Neural cell (in vitro differentiated cells): ENCODE measurements at regions not wholly inside any gene's neighbourhood (a gene's known extent, or its start where the extent isn't known, plus 50 kb on each side); places are given as distances from the start of the nearest gene placed in this dataset.

Experiments used
- H2AFZ ChIP-seq: fragments of 200-600, 300-800 bp; sonication (generic), shearing (Covaris generic); 2 replicates; pipeline ENCODE4 v1.6.0; 2014; ENCODE audit warnings: low read depth, mild to moderate bottlenecking, antibody characterized with exemption, low read length, moderate library complexity
- H3F3A ChIP-seq: fragments of 200-600 bp; shearing (Covaris generic); 2 replicates; pipeline ENCODE4 v1.6.1; 2016; ENCODE audit warnings: mild to moderate bottlenecking, moderate library complexity, mixed read lengths, antibody characterized with exemption, low read length; ENCODE audit not compliant: insufficient read depth, poor library complexity, severe bottlenecking
- H3K27ac ChIP-seq: fragments of 200-600, 300-800 bp; sonication (generic), shearing (Covaris generic); 2 replicates; pipeline ENCODE4 v1.5.1; 2014; ENCODE audit warnings: mild to moderate bottlenecking, low read length, moderate library complexity
- H3K27me3 ChIP-seq: fragments of 300-800, 200-600 bp; sonication (generic), shearing (Covaris generic); 2 replicates; pipeline ENCODE4 v1.6.0; 2014; ENCODE audit warnings: mild to moderate bottlenecking, low read depth, low read length, moderate library complexity; ENCODE audit not compliant: insufficient read depth
- H3K36me3 ChIP-seq: fragments of 300-800, 200-600 bp; sonication (generic), shearing (Covaris generic); 2 replicates; pipeline ENCODE4 v1.5.1; 2014; ENCODE audit warnings: mild to moderate bottlenecking, antibody characterized with exemption, low read length, moderate library complexity; ENCODE audit not compliant: insufficient read depth
- H3K4me2 ChIP-seq: fragments of 300-800, 200-600 bp; sonication (generic), shearing (Covaris generic); 2 replicates; pipeline ENCODE4 v1.6.0; 2014; ENCODE audit warnings: mild to moderate bottlenecking, low read length
- H3K4me3 ChIP-seq: fragments of 300-800, 200-600 bp; sonication (generic), shearing (Covaris generic); 2 replicates; pipeline ENCODE4 v1.5.1; 2014; ENCODE audit warnings: mild to moderate bottlenecking, low read length, moderate library complexity
- H3K79me2 ChIP-seq: fragments of 200-600 bp; shearing (Covaris generic); replicated peaks from 2 replicates; pipeline ENCODE4 v1.6.0; 2014; ENCODE audit warnings: mild to moderate bottlenecking, low read length, moderate library complexity; ENCODE audit not compliant: insufficient read depth
- H3K9ac ChIP-seq: fragments of 300-800, 200-600 bp; sonication (generic), shearing (Covaris generic); 2 replicates; pipeline ENCODE4 v1.6.1; 2016; ENCODE audit warnings: mild to moderate bottlenecking, low read length, mixed read lengths
- H3K9me2 ChIP-seq: fragments of 200-600 bp; shearing (Covaris generic); 2 replicates; pipeline ENCODE4 v1.6.1; 2016; ENCODE audit warnings: mild to moderate bottlenecking, low read length, mixed read lengths; ENCODE audit not compliant: insufficient read depth
- H3K9me3 ChIP-seq: fragments of 200-600, 300-800 bp; sonication (generic), shearing (Covaris generic); 2 replicates; pipeline ENCODE4 v1.6.1; 2016; ENCODE audit warnings: mild to moderate bottlenecking, mixed run types, low read length, moderate library complexity, mixed read lengths
- H4K20me1 ChIP-seq: fragments of 200-600 bp; shearing (Covaris generic); 2 replicates; pipeline ENCODE4 v1.6.1; 2016; ENCODE audit warnings: mild to moderate bottlenecking, mixed run types; ENCODE audit not compliant: insufficient read depth
- EP300 ChIP-seq: fragments of 450-650 bp; conservative IDR thresholded peaks from 2 replicates; pipeline ENCODE4 v1.6.1; 2014; ENCODE audit warnings: antibody characterized with exemption, mild to moderate bottlenecking, moderate library complexity; ENCODE audit not compliant: poor library complexity, severe bottlenecking
- EZH2 ChIP-seq: fragments of 200-600, 300-800 bp; shearing (Covaris generic), sonication (generic); IDR thresholded peaks from 2 replicates; pipeline ENCODE4 v1.6.1; 2014; ENCODE audit warnings: antibody characterized with exemption, low read length, borderline replicate concordance, mild to moderate bottlenecking; ENCODE audit not compliant: insufficient read depth, poor library complexity, severe bottlenecking
- MXI1 ChIP-seq: fragments of 450-650 bp; conservative IDR thresholded peaks from 2 replicates; pipeline ENCODE4 v1.6.1; 2014; ENCODE audit warnings: antibody characterized with exemption, mild to moderate bottlenecking; ENCODE audit not compliant: poor library complexity, severe bottlenecking
- POLR2AphosphoS5 ChIP-seq: IDR thresholded peaks from 2 replicates; pipeline ENCODE4 v1.6.1; 2012
- RAD21 ChIP-seq: fragments of 450-650 bp; conservative IDR thresholded peaks from 2 replicates; pipeline ENCODE4 v1.6.1; 2014; ENCODE audit warnings: antibody characterized with exemption, mild to moderate bottlenecking, moderate library complexity
- SMC3 ChIP-seq: fragments of 450-650 bp; conservative IDR thresholded peaks from 2 replicates; pipeline ENCODE4 v1.6.1; 2014; ENCODE audit warnings: antibody characterized with exemption, mild to moderate bottlenecking, moderate library complexity; ENCODE audit not compliant: poor library complexity
- TAF1 ChIP-seq: IDR thresholded peaks from 2 replicates; pipeline ENCODE4 v1.6.1; 2012; ENCODE audit warnings: low read depth
- TF ChIP-seq, protein P1 (sequence below): IDR thresholded peaks from 2 replicates; pipeline ENCODE4 v1.6.1; 2012; ENCODE audit warnings: borderline replicate concordance
- TF ChIP-seq, protein P2 (sequence below): fragments of 450-650 bp; IDR thresholded peaks from 2 replicates; pipeline ENCODE4 v1.5.1; 2014; ENCODE audit warnings: antibody characterized with exemption, mild to moderate bottlenecking, moderate library complexity; ENCODE audit not compliant: poor library complexity, severe bottlenecking

DNA sequence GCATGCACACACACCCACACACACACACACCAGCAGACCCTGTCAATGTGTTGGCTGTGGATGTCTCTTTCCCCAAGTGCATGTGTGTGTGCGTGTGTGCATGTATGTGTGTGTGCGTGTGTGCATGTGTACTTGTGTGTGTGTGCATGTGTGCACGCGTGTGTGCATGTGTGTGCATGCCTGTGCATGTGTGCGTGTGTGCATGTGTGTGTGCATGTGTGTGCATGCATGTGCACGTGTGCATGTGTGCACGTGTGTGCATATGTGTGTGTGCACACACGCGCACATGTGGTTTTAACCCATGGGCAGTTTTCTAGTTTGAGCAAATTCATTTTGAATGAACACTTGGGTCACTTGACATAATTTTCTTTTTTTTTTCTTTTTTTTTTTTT lies 268.8 kb upstream of the IRX1 start:
- no peaks in the 10 kb centered on the region for H3K9me2 ChIP-seq
- no peaks in the 10 kb centered on the region for H3F3A ChIP-seq
- H3K36me3 ChIP-seq, result no peaks in the 10 kb centered on the region
- H4K20me1 ChIP-seq, result no peaks in the 10 kb centered on the region
- no peak overlapping the region for H3K4me2 ChIP-seq
- H3K4me3 ChIP-seq, result no peak overlapping the region
- no peak overlapping the region for H3K27ac ChIP-seq
- H3K9me3 ChIP-seq, result no peaks in the 10 kb centered on the region
- no peaks in the 10 kb centered on the region for H3K79me2 ChIP-seq
- no peaks in the 10 kb centered on the region for H3K27me3 ChIP-seq
- no peak overlapping the region for H2AFZ ChIP-seq
- H3K9ac ChIP-seq, result no peak overlapping the region
- TF ChIP-seq EZH2 (no peak), POLR2AphosphoS5 (no peak), RAD21 (no peak), MXI1 (no peak), SMC3 (no peak), TAF1 (no peak), EP300 (no peak)
- TF ChIP-seq, protein P1, sequence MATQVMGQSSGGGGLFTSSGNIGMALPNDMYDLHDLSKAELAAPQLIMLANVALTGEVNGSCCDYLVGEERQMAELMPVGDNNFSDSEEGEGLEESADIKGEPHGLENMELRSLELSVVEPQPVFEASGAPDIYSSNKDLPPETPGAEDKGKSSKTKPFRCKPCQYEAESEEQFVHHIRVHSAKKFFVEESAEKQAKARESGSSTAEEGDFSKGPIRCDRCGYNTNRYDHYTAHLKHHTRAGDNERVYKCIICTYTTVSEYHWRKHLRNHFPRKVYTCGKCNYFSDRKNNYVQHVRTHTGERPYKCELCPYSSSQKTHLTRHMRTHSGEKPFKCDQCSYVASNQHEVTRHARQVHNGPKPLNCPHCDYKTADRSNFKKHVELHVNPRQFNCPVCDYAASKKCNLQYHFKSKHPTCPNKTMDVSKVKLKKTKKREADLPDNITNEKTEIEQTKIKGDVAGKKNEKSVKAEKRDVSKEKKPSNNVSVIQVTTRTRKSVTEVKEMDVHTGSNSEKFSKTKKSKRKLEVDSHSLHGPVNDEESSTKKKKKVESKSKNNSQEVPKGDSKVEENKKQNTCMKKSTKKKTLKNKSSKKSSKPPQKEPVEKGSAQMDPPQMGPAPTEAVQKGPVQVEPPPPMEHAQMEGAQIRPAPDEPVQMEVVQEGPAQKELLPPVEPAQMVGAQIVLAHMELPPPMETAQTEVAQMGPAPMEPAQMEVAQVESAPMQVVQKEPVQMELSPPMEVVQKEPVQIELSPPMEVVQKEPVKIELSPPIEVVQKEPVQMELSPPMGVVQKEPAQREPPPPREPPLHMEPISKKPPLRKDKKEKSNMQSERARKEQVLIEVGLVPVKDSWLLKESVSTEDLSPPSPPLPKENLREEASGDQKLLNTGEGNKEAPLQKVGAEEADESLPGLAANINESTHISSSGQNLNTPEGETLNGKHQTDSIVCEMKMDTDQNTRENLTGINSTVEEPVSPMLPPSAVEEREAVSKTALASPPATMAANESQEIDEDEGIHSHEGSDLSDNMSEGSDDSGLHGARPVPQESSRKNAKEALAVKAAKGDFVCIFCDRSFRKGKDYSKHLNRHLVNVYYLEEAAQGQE, result no peak
- TF ChIP-seq, protein P2, sequence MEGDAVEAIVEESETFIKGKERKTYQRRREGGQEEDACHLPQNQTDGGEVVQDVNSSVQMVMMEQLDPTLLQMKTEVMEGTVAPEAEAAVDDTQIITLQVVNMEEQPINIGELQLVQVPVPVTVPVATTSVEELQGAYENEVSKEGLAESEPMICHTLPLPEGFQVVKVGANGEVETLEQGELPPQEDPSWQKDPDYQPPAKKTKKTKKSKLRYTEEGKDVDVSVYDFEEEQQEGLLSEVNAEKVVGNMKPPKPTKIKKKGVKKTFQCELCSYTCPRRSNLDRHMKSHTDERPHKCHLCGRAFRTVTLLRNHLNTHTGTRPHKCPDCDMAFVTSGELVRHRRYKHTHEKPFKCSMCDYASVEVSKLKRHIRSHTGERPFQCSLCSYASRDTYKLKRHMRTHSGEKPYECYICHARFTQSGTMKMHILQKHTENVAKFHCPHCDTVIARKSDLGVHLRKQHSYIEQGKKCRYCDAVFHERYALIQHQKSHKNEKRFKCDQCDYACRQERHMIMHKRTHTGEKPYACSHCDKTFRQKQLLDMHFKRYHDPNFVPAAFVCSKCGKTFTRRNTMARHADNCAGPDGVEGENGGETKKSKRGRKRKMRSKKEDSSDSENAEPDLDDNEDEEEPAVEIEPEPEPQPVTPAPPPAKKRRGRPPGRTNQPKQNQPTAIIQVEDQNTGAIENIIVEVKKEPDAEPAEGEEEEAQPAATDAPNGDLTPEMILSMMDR, result no peak

DNA sequence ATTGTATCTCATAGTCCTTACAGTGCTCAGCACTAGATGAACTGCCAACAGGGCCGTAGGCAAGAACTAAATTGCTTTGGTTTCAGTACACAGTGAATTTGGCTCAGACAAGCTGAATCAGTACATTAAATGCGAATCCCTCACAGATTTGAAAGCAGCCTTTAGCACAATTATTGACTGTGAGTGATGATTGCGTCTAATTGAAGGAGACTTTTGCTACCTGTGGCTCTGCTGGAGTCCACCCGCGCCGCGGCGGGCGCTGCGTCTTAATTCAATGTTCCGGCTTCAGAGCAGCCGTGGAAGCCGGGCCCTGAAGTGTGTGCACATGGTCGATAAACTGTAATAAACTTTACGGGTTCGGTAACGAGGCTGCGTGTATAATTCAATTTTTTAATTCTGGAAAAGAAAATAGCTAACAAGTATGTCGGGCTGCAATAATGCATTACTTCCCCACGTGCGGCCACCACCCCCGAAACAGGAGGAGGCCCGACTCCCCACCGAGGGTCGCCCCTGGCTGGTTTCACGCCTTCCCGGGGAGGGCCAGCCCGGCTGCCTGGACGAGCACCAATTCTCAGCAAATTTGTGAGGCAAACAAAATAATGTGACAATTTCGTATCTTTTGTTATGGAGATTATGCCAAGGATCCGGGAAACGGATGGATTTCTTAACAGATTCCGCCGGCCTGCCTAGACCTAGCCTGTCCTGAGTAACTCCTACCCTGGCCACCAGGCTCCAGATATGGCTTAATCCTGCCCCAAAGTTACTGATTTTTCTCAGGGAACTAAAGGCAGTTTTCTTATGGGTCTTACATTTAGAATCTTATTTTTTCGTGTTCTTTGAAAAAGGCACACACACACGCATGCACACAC lies 269.4 kb upstream of the IRX1 start:
- H2AFZ ChIP-seq, result no peak overlapping the region
- H3K9ac ChIP-seq, result no peak overlapping the region
- no peaks in the 10 kb centered on the region for H3K27me3 ChIP-seq
- no peaks in the 10 kb centered on the region for H3F3A ChIP-seq
- H3K9me2 ChIP-seq, result no peaks in the 10 kb centered on the region
- H3K9me3 ChIP-seq, result no peaks in the 10 kb centered on the region
- peak overlapping the region; percentile 25 for H3K27ac ChIP-seq
- TF ChIP-seq EP300 (no peak), POLR2AphosphoS5 (peak; percentile 24)
- no peaks in the 10 kb centered on the region for H3K36me3 ChIP-seq
- no peak overlapping the region for H3K4me3 ChIP-seq
- no peaks in the 10 kb centered on the region for H4K20me1 ChIP-seq
- H3K4me2 ChIP-seq, result no peak overlapping the region
- no peaks in the 10 kb centered on the region for H3K79me2 ChIP-seq
